ENCODE measurements at regions not wholly inside any gene's neighbourhood (a gene's known extent, or its start where the extent isn't known, plus 50 kb on each side); places are given as distances from the start of the nearest gene placed in this dataset.
"Not testable (repeated sequence)": the region's sequence is repeated elsewhere in the genome, so short reads cannot be mapped to it uniquely, and the experiment has no call there.

DNA sequence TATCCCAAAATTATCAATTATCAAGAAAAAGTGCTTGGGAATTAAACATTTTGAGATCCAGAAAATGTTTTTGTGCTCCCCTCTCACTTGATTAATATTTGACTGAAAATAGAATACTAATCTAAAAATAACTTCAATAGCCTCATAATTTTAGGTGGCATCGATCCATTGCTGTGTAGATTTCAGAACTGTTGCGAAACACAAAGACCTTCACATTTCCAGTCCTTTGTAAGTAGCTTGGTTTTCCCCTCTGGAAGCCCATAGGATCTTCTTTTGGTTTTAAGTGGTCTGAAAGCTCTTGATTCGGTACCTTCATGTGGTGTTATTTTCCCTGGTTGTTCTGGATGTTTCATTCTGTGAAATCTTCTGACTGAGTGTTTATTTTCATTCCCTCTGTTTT, 176.5 kb downstream of the NUFIP1 start:
- no peak for DNase-seq

- DNase-seq, result no peak
Observed at GRCh38 chr13:44810061-44810840, 179.0 kb downstream of the NUFIP1 start.

DNA sequence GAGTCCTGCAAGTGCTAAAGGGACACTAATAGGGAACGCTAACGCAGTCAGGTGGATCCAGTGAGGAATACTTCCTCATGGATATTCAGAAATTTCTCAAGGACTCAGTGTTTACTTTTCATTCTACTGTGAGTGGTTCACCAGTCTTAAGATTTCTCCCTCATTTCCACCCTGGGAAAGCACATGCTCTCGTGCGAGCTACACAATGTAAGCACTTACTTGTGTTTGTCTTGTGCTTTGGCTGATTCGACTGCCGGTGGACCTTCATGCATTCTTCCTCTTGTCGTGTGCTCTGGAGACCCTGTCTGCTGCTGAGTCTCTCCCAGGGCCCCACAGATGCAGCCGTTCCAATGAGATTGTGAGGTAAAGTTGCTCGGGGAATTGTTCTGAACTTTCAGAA, 180.1 kb downstream of the NUFIP1 start:
- no peak for DNase-seq

- DNase-seq, result no peak
Observed at GRCh38 chr13:44808185-44808584, 181.1 kb downstream of the NUFIP1 start.

DNA sequence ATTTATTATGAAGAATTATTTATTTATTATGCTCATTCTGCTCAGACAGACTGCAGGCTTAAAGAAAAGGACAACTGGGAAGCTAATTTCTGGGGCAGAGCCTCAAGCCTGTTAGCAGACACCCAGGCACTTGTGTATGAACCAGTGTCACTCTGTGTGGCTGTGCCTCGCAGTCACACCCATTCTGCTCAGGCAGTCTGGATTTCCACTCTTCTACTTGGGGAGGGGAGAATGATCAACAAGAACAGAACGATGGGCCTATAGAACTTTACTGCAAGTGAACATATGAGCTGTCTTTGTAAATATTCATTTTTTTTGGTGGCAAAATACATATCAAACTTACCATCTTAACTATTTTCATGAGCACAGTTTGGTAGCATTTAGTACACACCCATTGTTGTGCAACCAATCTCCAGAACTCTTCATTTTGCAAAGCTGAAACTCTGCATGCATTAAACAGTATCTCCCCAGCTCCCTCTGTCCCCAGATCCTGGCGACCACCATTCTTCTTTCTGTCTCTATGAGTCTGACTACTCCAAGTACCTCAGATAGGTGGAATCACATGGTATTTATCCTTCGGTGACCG, 181.7 kb downstream of the NUFIP1 start:
- DNase-seq, result no peak

DNA sequence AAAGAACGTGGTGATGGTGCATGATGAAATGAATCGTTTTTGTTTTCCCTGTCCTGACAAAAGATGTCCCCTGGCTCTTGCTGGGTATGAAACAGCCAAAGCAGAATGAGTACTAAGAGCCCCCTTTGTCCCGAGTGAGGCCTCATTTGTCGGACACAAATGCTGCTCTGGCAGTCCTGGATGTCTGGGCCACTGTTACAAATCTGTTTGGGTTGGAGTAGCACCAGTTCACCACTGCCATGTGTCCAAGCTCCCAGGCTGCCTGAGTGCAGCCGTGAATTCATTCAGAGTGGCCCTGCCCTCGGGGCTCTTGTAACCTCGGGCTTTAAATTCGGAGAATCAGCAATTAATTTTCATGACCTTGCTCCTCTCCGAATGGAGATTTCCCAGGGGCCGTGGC, 182.4 kb downstream of the NUFIP1 start:
- DNase-seq, result no peak

GRCh38 chr13:44805585-44805984, 183.7 kb downstream of the NUFIP1 start:
- DNase-seq, result no peak

- DNase-seq, result no peak
Observed at GRCh38 chr13:44803390-44803789, 185.9 kb downstream of the NUFIP1 start.

- no peak for DNase-seq
Observed at GRCh38 chr13:44802491-44802890, 186.8 kb downstream of the NUFIP1 start.

GRCh38 chr13:44801990-44802389, 187.3 kb downstream of the NUFIP1 start:
- DNase-seq, result no peak

DNA sequence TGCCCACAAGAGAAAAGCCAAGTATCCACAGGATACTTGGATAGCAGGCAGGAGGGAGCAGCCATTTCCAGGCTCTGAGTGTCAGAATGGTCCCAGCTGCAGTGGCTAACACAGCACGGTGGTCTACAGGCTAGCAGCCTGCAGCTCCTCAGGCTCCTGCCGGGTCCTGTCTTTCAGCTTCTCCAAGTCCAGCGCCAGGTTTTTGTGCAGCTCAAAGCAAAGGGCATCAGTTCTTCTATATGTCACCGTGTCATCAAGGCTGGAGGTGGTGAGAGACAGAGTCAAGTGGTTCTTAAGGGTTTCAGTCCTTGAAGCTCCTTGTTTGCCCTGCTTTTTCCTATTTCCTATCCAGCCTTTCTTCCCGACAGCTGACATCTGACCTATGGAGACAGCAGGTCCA, 188.6 kb downstream of the NUFIP1 start:
- no peak for DNase-seq

GRCh38 chr13:44797685-44798084, 191.6 kb downstream of the NUFIP1 start:
- no peak for DNase-seq

DNA sequence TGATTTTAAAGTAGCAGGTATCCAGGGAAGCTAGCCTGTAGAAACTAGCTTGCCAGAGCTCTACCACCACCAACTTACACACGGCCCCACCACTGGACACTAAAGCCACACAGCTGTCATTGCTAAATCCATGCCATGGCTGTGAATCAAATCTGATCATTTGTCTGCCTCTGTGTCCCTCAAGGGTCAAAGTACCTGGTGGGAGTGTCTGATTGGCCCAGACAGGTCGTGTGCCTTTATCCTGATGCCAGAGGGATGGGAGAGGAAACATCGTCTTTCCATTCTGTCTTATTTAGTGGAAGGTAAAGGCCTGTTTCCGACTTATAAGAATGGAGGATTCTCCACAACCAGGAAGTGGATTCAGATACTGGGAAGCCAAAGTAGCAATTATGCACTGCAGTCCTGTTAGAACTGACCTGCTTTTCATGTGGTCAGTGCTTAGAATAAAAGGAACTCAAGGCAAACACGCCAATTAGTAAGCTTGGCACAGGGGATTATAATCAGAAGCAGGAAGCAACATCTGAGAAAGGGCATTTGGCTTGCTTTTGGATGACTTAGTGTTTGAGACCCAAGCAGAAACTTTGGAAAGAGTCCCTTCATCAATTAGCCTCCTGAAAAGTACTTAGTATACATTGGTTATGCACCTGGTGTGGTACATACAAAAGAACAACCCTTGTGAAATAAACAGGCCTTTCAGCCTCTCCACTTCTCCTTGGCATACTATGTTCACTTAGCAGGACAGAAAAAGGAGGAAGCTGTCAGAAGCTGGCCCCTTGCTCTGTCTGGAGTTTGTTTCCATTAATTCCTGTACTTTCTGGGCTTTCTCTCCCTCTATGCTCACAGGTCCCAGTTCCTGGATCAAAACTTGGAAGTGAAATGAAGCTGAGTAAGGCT, 192.4 kb downstream of the NUFIP1 start:
- no peak for DNase-seq

DNA sequence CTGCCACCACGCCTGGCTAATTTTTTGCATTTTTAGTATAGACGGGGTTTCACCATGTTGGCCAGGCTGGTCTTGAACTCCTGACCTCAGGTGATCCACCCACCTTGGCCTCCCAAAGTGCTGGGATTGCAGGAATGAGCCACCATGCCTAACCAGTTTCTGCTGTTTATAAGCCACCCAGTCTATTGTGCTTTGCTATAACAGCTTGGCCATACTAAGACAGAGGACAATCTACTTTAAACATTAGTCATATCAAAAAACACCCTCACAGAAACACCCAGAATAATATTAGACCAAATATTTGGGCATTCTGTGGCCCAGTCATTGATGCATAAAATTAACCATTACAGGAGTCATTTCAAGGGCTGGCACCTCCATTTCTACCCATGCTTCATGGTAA, 193.2 kb downstream of the NUFIP1 start:
- not testable (repeated sequence) for DNase-seq

DNA sequence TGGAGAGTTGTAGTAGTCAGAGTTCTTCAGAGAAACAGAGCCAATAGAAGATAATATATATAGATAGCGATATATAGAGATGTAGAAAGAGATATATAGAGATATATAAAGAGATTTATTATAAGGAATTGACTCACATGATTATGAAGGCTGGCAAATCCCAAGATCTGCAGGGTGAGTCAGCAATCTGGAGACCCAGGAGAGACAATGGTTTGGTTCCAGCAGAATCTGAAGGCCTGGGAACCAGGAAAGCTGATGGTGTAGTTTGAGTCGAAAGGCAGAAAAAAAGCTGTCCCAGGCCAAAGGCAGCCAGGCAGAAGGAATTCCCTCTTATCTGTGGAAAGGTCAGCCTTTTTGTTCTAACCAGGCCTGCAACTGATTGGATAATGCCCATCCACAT, 194.1 kb downstream of the NUFIP1 start:
- no peak for DNase-seq

DNA sequence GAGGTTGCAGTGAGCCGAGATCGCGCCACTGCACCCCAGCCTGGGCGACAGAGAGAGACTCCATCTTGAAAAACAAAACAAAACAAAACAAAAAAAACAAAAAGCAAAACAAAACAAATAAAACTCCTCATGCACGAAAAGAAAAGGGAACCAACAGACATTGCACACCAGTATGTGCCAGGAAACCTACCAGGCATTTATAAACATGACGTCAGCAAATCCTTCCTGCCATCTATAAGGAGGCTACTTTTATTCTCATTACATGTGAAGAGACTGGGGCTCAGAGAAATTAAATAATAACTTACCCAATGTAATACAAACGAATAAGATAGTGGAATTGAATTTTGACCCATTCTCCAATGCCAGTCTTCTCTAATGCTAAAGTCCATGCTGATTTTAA, 197.2 kb downstream of the NUFIP1 start:
- DNase-seq, result no peak

DNA sequence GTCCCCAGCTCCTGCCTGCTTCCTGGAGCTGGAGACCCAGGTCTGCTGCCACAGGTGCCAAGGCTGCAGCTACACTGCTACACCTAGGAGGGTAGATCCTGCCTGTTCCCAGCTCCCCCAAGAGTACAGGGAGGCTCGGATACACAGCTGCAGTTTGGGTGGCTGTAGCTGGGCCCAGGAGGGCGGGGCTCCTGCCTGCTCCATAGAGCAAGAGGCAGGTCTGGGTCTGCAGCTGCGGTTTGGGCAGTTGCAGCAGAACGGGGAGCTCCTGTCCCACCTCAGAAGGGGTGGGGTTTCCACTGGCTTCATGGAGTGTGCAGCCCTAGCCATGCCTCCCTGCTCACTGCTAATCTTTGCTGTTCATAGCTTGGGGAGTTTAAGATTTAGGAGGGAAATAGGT, 199.0 kb downstream of the NUFIP1 start:
- DNase-seq, result no peak

DNA sequence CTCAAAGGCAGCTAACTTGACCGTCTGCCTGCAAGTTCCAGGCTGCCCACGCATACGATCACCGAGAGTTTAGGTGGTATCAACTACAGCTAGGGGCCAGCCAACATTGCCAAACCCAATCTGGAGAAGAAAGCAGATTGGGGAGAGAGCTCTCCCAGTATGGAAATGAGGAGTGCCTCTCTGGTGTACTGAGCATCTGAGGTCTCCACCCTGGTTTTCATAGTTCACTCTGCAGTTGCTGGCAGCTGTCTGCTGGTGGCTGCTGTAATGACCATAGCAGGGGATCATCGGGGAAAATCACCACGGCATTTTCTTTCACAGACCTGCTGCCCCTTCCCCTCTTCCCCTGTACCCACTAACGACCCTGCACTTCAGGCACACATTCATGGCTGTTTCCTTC, 201.7 kb downstream of the NUFIP1 start:
- no peak for DNase-seq

- DNase-seq, result no peak
Observed at GRCh38 chr13:44786756-44787155, 202.5 kb downstream of the NUFIP1 start.

DNA sequence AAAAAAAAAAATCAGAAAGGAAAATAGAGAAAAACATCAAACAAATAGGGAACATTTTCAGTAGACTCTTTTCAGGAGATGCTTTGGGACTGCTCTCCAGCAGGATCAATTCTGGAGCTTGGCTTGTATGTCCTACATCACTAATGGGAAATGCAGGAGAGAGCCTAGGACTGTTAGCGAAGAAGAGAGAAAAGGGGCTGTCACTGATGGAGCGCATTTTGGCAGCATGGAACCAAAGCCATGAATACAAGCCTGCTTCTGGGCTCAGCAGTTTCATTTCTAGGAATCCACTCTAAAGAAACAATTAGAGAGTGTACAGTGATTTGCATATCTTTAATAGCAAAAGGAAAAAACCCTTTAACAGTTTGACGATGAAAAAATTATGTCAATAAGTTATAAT, 203.9 kb downstream of the NUFIP1 start:
- no peak for DNase-seq

DNA sequence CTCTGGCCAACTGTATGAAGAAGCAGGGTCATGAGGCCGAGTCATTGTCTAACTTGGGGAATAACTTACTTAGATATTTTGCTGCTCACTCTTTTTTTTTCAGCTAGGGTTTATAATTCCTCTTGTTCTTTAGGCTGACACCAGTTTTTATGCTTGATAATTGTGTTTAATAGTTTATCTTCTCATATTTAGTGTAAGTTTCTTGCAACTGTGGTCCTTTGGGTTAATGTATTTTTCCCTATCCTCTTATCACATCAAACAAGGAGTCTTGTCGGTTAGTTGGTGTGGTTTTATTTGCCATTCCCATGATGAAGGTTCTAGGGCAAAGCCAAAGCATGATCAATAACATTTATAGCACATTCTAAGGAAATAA, 204.6 kb downstream of the NUFIP1 start:
- DNase-seq, result no peak

DNA sequence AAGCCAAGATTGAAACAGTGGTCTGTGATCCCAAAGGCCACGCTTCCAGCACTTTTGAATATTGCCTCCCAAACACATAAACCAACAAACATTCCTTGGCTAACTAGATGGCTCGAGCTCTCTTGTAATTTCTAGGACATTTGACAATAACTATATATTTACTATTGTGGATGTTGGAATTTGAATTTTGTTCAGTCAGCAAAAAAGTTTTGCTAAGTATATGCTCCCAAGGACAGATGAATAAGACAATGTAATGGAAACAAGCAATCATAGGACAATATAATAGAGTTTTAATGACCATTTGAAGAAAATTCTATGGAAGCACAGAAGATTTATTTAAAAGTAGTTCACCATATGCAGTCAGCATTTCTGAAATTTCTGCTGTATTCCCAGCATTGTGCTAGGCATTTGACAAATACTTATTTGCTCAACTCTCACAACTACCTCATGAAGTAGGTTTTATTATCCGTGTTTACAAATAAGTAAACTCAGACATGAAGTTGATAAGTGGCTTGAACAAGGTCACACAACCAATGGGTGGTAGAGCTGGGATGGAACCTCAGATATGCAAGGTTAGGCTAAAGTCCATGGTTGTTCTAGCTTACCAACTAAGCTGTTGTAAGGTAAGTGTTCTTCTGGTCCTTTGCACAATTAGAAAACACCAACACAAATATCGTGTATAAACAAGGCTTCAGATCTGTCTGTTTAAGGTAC, 205.1 kb downstream of the NUFIP1 start:
- DNase-seq, result no peak

- DNase-seq, result no peak
Observed at GRCh38 chr13:44780591-44781280, 204.6 kb upstream of the TSC22D1 start.
